Heart left ventricle (tissue), 16 donors: ENCODE measurements at regions not wholly inside any gene's neighbourhood (a gene's known extent, or its start where the extent isn't known, plus 50 kb on each side); places are given as distances from the start of the nearest gene placed in this dataset.

Experiments used
- ATAC-seq, 4 donors: fragments of 200-7000 bp; cut with Tn5 transposase; one replicate each; pipeline ENCODE4 v1.9.1; 2020 to 2022; ENCODE audit warnings: moderate library complexity in 4 of 4, mild to moderate bottlenecking in 3 of 4, moderate number of reproducible peaks in 1 of 4
- DNase-seq, 5 donors: peaks; one replicate each; pipeline ENCODE4 v3.0.0-alpha.2; 2020
- H3K27ac ChIP-seq, 12 donors: fragments of 200-600 bp; sonication (generic) in 4 of 12; one replicate each; pipeline versions ENCODE4 v1.5.0 to v1.8.0; 2016 to 2022; ENCODE audit warnings: mild to moderate bottlenecking in 2 of 12
- H3K27me3 ChIP-seq, 9 donors: fragments of 200-600 bp; sonication (generic) in 2 of 9; one replicate each; pipeline versions ENCODE4 v1.5.1 to v1.8.0; 2016 to 2022; ENCODE audit warnings: mild to moderate bottlenecking in 3 of 9
- H3K36me3 ChIP-seq, 9 donors: fragments of 200-600 bp; sonication (generic) in 2 of 9; one replicate each; pipeline versions ENCODE4 v1.5.0 to v1.8.0; 2018 to 2022; ENCODE audit warnings: mild to moderate bottlenecking in 2 of 9
- H3K4me1 ChIP-seq, 12 donors: fragments of 200-600 bp; sonication (generic) in 4 of 12; one replicate each; pipeline versions ENCODE4 v1.5.0 to v1.8.0; 2016 to 2022; ENCODE audit warnings: mild to moderate bottlenecking in 3 of 12
- H3K4me3 ChIP-seq, 12 donors: fragments of 200-600 bp; sonication (generic) in 4 of 12; one replicate each; pipeline versions ENCODE4 v1.5.0 to v1.8.0; 2017 to 2022; ENCODE audit warnings: mild to moderate bottlenecking in 9 of 12, moderate library complexity in 4 of 12
- H3K9me3 ChIP-seq, 12 donors: fragments of 200-600 bp; sonication (generic) in 4 of 12; one replicate each; pipeline versions ENCODE4 v1.5.0 to v1.8.0; 2016 to 2022; ENCODE audit warnings: mild to moderate bottlenecking in 1 of 12
- POLR2A ChIP-seq, 2 donors: fragments of 450-650 bp; IDR thresholded peaks; one replicate each; pipeline ENCODE4 v1.6.1; 2017; ENCODE audit warnings: antibody characterized with exemption in 2 of 2, mild to moderate bottlenecking in 2 of 2, moderate library complexity in 2 of 2
- WGBS, 4 donors: extraction: QIAGEN DNeasy Blood & Tissue Kit in 2 of 4; methylation state at CpG; one replicate each; pipeline versions ENCODE4 v1.1.5 to v1.1.7; 2013 to 2018; 5-methylcytosine and 5-hydroxymethylcytosine counted together
- intact Hi-C, 10 donors: fragments of 100-400 bp; cut with DNase I; formaldehyde crosslinking; loops; one replicate each; pipeline versions ENCODE4 v1.11.1 to v1.14.2; 2022
- TF ChIP-seq, protein P1 (sequence below), 12 donors: fragments of 200-600 bp; sonication (generic) in 4 of 12; IDR thresholded peaks; one replicate each; pipeline versions ENCODE4 v1.5.0 to v1.8.0; 2018 to 2022; ENCODE audit warnings: antibody characterized with exemption in 12 of 12, mild to moderate bottlenecking in 5 of 12
- donor health status: ischemic (EF 13 %, LVEDD 7.1; RV severe dilation, severe dysfunction).
- donor health status: healthy with polysubstance abuse.
- donor health status: DM: no; HTN: yes; CAD: no.
- donor health status: DM: no; HTN: no; CAD: no.
- donor health status: ischemic (EF 25% LVEDD 6.9; RV normal size, moderate dysfunction).
- donor health status: ischemic (EF 25% LVEDD 5.7; RV mildly dilated, moderate dysfunction).
- donor health status: healthy.
- donor health status: DM: yes; HTN: yes; CAD: no.
- donor health status: ischemic (EF 35%, LVEDD 5.7; RV mildly dilated, moderate dysfunction).
- donor health status: nonischemic (EF 11% LVEDD 7.7; RV severe dilation, severe dysfunction).
- donor health status: DM: yes; HTN: yes; CAD: no.
- donor health status: PGD.
- donor health status: ischemic (EF 29% LVEDD 5.4; RV normal size, mild dysfunction).
- donor health status: nonischemic (EF 23%, LVEDD 6.1; RV moderate dilation, normal function).

DNA sequence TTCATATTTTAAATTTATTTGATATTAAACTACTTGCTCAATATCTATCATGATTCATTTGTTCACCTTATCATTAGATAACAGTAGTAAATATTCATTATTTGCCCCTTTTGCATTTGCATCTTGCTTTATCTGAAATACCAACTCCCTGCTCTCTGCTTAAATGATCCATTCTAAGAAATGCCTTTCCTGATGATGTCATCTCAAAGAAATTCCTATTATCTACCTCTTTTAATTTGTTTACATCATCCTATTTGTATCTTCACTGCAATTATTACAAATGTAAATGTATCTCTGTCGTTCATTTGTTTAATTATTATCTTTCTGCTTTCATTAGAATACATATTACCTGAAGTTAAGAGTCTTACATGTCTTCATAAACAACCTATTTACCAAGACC is 549.9 kb downstream of the CBLN2 start:
- Histone ChIP-seq H3K9me3 (peaks cover 0 to 3% (median 0%) of the 10 kb centered on the region in 12 donors), H3K4me1 (no peaks in the 10 kb centered on the region), H3K4me3 (no peak overlapping the region), H3K27ac (no peak overlapping the region), H3K27me3 (no peaks in the 10 kb centered on the region), H3K36me3 (no peaks in the 10 kb centered on the region)
- no peak for DNase-seq
- intact Hi-C loops = no loop called here
- no peak for TF ChIP-seq POLR2A (IDR thresholded peaks at IDR 0.05)
- TF ChIP-seq, protein P1, sequence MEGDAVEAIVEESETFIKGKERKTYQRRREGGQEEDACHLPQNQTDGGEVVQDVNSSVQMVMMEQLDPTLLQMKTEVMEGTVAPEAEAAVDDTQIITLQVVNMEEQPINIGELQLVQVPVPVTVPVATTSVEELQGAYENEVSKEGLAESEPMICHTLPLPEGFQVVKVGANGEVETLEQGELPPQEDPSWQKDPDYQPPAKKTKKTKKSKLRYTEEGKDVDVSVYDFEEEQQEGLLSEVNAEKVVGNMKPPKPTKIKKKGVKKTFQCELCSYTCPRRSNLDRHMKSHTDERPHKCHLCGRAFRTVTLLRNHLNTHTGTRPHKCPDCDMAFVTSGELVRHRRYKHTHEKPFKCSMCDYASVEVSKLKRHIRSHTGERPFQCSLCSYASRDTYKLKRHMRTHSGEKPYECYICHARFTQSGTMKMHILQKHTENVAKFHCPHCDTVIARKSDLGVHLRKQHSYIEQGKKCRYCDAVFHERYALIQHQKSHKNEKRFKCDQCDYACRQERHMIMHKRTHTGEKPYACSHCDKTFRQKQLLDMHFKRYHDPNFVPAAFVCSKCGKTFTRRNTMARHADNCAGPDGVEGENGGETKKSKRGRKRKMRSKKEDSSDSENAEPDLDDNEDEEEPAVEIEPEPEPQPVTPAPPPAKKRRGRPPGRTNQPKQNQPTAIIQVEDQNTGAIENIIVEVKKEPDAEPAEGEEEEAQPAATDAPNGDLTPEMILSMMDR (IDR thresholded peaks at IDR 0.05) = no peak
- 66 to 72% (median 69%) methylated on average over 1 of the region's 1 CpG for WGBS, 4 donors
- ATAC-seq = no peak

DNA sequence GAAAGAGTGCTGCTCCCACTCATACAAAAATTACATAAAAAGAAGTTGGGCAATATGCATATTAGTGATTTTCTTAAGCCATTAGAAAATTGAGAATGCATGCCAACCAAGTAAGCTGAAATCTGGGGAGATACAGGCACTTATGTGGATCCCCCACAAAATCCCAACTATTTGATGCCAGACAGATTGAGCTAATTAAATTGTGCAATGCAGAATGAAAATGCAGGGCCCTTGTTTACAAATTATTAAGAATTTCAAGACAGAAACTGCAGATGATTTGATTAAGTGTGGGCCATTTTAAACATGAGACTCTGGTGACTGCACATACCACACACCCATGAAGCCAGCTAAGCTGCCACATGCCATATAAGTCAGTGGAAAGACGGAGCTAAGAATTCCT is 554.5 kb downstream of the CBLN2 start:
- H3K27me3 ChIP-seq = no peaks in the 10 kb centered on the region
- H3K36me3 ChIP-seq = no peaks in the 10 kb centered on the region
- H3K9me3 ChIP-seq = peaks cover 0 to 14% (median 1%) of the 10 kb centered on the region in 12 donors
- no peaks in the 10 kb centered on the region for H3K4me1 ChIP-seq
- WGBS, 4 donors = 53 to 87% (median 64%) methylated on average over 1 of the region's 1 CpG
- no peak overlapping the region for H3K4me3 ChIP-seq
- intact Hi-C loops = no loop called here
- TF ChIP-seq, protein P1 (IDR thresholded peaks at IDR 0.05) = no peak
- no peak for TF ChIP-seq POLR2A (IDR thresholded peaks at IDR 0.05)
- no peak for ATAC-seq
- H3K27ac ChIP-seq = no peak overlapping the region
- no peak for DNase-seq

DNA sequence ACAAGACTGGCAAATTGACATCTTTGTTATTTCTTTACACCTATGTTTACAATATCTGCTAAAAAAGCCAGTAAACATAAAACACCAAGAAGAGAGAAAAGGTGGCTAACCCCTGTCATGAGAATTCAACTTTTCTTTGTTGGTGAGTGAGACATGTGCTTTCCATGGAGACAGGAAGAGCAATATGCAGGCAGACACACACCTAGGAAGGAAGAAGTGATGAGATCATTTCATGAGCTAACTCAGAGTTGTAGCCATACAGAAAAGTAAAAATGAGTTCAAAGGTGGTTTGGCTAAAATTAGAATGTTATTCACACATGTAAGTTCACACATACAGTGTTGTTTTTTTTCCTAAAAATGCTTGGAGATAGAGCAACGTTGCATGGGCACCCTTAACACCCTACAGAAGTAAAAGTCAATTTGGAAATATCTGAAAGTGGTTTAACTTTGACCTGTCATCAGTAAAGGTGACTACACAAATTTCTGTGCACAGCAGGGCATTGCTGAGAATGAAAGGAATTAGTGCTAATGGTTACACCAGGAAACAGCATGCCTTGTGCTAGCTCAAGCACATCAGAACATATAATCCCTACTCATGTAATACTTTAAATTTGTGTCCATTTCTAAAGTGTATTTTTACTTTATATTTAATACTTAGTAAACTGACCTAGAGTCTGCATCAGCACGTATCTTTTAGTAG is 557.6 kb downstream of the CBLN2 start:
- intact Hi-C loops = no loop called here
- 49 to 56% (median 51%) methylated on average over 2 of the region's 2 CpGs for WGBS, 4 donors
- H3K36me3 ChIP-seq = no peaks in the 10 kb centered on the region
- no peaks in the 10 kb centered on the region for H3K4me1 ChIP-seq
- no peak overlapping the region for H3K27ac ChIP-seq
- no peak for TF ChIP-seq POLR2A (IDR thresholded peaks at IDR 0.05)
- TF ChIP-seq, protein P1 (IDR thresholded peaks at IDR 0.05) = no peak
- no peak overlapping the region for H3K4me3 ChIP-seq
- DNase-seq = no peak
- H3K27me3 ChIP-seq = no peaks in the 10 kb centered on the region
- ATAC-seq = no peak
- H3K9me3 ChIP-seq = peaks cover 0 to 18% (median 5%) of the 10 kb centered on the region in 12 donors

DNA sequence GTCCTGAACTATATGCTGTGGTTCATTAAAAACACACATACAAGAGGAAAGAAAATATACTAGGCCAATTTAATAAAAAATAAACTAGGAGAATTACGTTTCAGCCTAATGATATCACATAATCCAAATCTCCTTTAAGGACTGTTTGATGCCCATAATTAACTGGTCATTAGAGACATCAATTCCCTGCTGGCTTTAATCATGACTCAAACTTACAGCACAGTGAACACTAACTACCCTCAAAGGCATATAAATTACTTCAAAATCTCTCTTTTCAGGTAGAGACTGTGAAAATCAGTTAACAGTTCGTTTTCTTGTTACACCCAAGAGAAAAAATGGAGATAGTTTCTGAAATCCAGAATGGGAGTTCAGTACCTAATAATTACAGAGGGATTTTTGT is 567.4 kb downstream of the CBLN2 start:
- TF ChIP-seq POLR2A (IDR thresholded peaks at IDR 0.05) = no peak
- TF ChIP-seq, protein P1 (IDR thresholded peaks at IDR 0.05) = no peak
- no peaks in the 10 kb centered on the region for H3K36me3 ChIP-seq
- WGBS, 4 donors = 33 to 39% (median 38%) methylated on average over 2 of the region's 2 CpGs
- H3K27ac ChIP-seq = no peak overlapping the region
- ATAC-seq = no peak
- intact Hi-C loops = no loop called here
- no peak overlapping the region for H3K4me3 ChIP-seq
- no peaks in the 10 kb centered on the region for H3K4me1 ChIP-seq
- H3K9me3 ChIP-seq = no peaks in the 10 kb centered on the region
- H3K27me3 ChIP-seq = no peaks in the 10 kb centered on the region
- no peak for DNase-seq
